Stimulated activated CD4-positive, alpha-beta T cell treated with anti-CD3 and anti-CD28 coated beads, TNF-alpha, amount 100 ng/mL, for 4 hours (primary cell): ENCODE measurements at regions not wholly inside any gene's neighbourhood (a gene's known extent, or its start where the extent isn't known, plus 50 kb on each side); places are given as distances from the start of the nearest gene placed in this dataset.

Experiments used
- DNase-seq, 3 experiments: peaks; one replicate each; pipeline ENCODE4 v3.0.0-alpha.2; 2020; ENCODE audit warnings: low read depth in 3 of 3

DNA sequence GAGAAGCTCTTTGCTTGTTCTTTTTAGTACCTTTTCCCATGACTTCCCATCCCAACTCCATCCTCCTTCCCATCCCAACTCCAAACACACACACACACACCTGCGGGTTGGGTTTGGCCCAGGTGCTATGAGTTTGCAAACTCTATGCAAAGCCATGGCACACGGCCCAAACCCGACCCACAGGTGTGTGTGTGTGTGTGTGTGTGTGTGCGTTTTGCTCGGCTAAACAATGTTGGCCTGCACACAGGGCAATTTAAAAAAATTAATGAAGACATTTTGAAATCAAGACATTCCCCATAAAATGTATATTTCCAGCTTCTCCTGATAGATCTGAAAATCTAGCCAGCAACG, 103.7 kb upstream of the TLE3 start:
- DNase-seq: no peak

- DNase-seq: no peak
Observed at GRCh38 chr15:70200511-70201424, 103.1 kb upstream of the TLE3 start.

GRCh38 chr15:70199540-70200410, 102.1 kb upstream of the TLE3 start:
- no peak for DNase-seq

DNA sequence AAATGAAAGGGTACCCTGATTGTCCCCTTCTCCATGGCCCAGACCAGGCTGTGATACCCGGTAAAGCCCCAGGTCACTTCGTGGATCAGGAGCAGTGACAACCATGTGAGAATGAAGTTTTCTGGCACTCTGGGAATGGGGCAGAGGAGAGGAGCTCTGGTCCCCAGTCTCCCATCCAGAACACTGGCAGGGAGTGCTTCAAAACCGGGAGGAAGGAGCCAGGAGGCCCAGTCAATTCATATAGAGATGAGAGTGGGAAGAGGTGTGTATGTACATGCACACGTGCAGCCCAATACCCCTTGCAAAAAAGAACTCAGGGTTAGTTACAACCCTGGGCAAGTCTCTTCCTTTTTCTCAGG, 101.4 kb upstream of the TLE3 start:
- DNase-seq: no peak

DNA sequence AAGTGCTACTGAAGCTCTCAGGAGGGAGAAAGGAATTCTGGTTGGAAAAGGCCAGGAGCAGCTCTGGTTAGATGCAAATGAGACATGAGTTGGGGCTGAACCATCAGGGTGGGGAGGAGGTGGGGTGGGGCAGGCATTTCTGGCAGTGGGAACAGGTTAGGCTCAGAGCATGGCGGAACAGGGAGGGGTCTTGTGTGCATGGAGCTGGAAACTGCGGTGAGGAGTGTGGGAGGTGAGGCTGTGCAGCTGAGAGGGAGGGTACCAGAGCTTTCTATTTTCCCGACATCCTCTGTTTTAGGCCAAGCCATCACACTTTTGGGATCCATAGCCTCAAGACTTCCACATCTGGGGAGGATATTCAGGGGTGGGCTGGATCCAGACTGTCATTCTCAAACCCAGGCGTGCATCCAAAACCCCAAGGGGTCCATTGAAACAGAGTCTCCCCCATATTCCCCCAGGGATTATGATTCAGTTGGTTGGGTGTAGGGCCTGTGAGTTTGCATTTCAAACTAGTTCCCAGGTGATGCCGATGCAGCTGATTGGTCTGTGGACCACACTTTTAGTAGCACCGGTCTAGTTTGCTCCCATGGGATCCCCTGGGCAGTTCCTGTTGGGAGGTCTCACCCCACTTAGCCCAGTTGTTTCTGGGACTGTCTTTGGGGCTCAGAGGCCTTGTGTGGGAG, 100.9 kb upstream of the TLE3 start:
- DNase-seq: no peak

- DNase-seq: no peak
Observed at GRCh38 chr15:70197945-70198361, 100.2 kb upstream of the TLE3 start.

GRCh38 chr15:70197318-70197944, 99.7 kb upstream of the TLE3 start:
- DNase-seq: no peak

- DNase-seq: peak in 1 of 3 experiments; percentile 9
Observed at GRCh38 chr15:70196372-70197316, 98.9 kb upstream of the TLE3 start.

DNA sequence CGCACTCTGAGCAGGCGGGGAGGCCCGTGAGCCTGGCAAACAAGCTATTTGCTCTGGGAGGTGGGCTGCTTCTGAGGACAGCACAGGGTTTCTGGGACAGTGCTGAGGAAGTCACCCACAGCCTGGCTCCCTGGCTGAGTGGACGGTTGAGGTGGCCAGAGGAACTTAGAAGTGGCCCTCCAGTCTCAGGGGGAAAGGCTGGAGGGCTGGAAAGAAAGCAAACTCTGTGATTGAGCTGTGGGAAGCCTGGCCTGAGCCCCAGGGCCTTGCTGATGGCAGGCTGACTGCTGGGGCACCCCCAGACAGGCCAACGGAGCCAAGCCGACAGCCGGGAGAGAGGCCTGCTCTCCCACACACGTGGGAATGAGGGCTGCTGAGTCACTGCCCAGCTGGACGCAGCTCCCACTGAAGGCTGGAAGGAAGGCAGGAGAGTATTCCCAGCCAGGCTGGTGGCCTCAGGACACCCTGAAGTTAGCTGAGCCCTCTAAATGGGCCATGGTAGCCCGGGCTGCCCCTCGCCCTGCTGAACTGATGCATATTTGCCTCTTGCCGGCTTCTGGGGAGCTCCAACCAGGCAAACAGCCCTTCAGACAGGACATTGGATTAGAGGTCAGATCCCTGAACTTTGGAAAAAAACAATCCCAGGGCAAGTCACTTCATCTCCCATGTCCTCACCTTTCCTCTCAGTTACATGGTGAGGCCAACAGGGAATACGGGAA, 98.0 kb upstream of the TLE3 start:
- no peak for DNase-seq

- DNase-seq: no peak
Observed at GRCh38 chr15:70195171-70195570, 97.5 kb upstream of the TLE3 start.

DNA sequence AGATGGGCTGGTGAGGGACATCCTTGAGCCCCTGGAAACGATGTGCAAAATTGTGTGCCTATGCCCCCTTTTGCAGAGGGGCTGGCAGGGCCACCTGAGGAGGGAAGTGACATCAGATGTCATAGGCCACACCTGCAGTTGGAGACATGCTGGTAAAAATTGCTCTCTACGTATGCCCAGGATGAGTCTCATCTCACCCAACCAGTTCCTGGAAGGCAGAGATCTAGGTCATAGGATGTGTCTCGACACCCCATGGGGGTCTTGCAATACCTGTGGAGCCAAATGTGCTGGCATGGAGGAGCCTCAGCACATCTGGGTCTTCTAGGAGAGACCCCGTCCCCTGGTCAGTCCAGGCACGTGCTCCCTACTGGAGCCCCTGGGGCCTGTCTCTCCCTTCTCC, 96.5 kb upstream of the TLE3 start:
- DNase-seq: no peak

- DNase-seq: no peak
Observed at GRCh38 chr15:70193734-70194133, 96.0 kb upstream of the TLE3 start.

DNA sequence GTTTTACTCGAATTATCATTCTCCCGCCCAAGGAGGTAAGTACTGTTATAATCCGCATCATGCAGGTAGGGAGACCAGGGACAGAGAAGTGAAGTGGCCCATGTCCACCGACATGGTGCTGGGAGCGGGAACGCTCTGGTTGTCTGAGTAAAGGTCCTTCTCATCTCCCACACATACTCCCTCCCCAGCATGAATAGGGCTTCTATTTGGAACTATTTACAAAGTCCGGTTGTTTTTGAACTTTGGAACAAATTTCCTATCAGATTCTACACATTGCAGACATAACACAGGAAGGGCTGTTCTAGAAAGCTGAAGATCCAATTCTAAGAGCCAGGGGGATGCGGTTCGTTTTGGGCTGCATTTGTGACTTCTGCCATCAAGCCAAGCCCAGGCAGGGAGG, 94.8 kb upstream of the TLE3 start:
- no peak for DNase-seq

DNA sequence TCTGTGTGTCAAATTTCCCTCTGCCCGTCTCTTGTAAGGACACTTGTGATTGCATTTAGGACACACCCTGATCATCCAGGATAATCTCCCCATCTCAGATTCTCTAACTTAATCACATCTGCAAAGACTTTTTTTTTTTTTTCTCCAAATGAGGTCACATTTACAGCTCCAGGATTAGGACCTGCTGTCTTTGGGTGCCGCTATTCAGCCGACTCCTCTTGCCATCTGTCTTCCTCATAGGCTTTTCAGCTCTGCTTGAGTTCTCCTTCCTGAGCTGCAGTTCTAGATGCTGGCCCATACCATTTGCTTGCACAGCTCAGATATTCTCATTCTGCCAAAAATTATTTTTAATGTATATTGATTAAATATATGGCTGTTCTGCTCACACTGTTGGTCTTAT, 94.3 kb upstream of the TLE3 start:
- no peak for DNase-seq

DNA sequence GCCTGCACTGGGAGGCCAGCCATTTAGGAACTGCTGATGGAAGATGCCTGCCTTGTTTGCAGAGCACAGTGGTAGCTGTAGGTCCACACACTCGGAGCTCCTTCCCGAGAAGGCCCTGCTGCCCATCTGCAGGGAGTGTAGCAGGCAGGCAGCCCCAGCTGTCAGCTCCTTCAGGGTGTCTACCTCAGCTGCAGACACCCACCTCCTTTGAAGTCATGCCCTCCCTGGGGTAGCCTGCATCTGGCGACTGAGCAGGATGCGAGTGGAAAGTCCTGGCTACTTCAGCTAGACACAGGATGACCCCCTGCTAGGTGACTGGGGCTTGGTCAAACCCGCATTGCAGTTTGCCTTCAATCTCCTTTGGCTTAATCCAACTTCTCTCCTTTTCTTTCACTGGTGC, 93.2 kb upstream of the TLE3 start:
- no peak for DNase-seq

GRCh38 chr15:70189826-70190695, 92.3 kb upstream of the TLE3 start:
- no peak for DNase-seq

- no peak for DNase-seq
Observed at GRCh38 chr15:70188286-70188685, 90.6 kb upstream of the TLE3 start.

DNA sequence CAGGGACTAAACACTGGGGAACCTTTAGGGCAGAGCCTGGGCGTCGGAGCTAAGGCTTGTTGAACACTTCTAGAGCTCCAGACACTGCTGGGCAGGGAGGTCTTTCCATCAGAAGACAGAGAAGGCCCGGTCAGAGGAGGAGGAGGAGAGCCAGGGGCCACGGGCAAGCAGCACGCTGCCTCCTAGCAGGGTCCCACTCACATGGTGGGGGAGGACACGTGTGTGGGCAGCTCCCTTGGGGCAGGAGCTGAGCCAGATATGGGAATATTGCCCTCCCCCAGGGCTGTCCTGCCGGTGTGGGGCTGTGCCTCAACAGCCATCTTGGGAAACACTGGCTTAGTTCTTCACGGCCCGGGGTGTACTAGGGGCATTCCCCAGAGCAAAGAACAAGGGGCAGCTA, 89.6 kb upstream of the TLE3 start:
- DNase-seq: no peak

- DNase-seq: no peak
Observed at GRCh38 chr15:70186152-70186551, 88.4 kb upstream of the TLE3 start.
